SK-N-SH (cell line): ENCODE measurements at regions not wholly inside any gene's neighbourhood (a gene's known extent, or its start where the extent isn't known, plus 50 kb on each side); places are given as distances from the start of the nearest gene placed in this dataset.
A peak's percentile ranks its signal among the peaks of the same experiment; 100 is the strongest.

Experiments
- CTCF ChIA-PET: fragments of 300-600, 350-600 bp; formaldehyde crosslinking; extraction: SDS; loops from one replicate; lab custom pipeline; 2021; lab: Yijun Ruan, JAX
- POLR2A ChIA-PET: fragments of 350-600 bp; sonication (Branson Sonifier 250); formaldehyde crosslinking; extraction: SDS; loops from one replicate; lab custom pipeline; 2020; ENCODE audit warnings: antibody characterized with exemption, inconsistent platforms; lab: Yijun Ruan, JAX
- DNase-seq: peaks from one replicate; pipeline ENCODE4 v3.0.0; 2012
- H2AFZ ChIP-seq: fragments of 200-600 bp; sonication (generic); 2 replicates; pipeline ENCODE4 v1.8.1; 2016; ENCODE audit warnings: antibody characterized with exemption, mild to moderate bottlenecking, low read depth
- H3F3A ChIP-seq: fragments of 200-600 bp; sonication (generic); replicated peaks from 2 replicates; pipeline ENCODE3; 2016; ENCODE audit warnings: antibody characterized with exemption, mild to moderate bottlenecking; ENCODE audit not compliant: insufficient read depth
- H3K27ac ChIP-seq, 2 experiments: fragments of 200-500 bp in 1 of 2; fragments of 200-600 bp in 1 of 2; sonication (Bioruptor generic) in 1 of 2; sonication (generic), shearing (Covaris generic) in 1 of 2; 2 replicates each; pipeline versions ENCODE4 v1.5.1 to v1.6.1; 2014 to 2016; ENCODE audit warnings: low read depth in 2 of 2, inconsistent platforms in 1 of 2, low read length in 1 of 2, mild to moderate bottlenecking in 1 of 2, mixed read lengths in 1 of 2
- H3K27me3 ChIP-seq: fragments of 200-600 bp; sonication (generic), shearing (Covaris generic); 2 replicates; pipeline ENCODE4 v1.6.1; 2016; ENCODE audit warnings: mixed run types; ENCODE audit not compliant: insufficient read depth
- H3K36me3 ChIP-seq, 2 experiments: fragments of 200-500 bp in 1 of 2; fragments of 200-600 bp in 1 of 2; sonication (Bioruptor generic) in 1 of 2; sonication (generic) in 1 of 2; replicated peaks in 1 of 2; 2 replicates each; pipeline versions ENCODE3 to v1.5.1; 2014 to 2016; ENCODE audit warnings: low read length in 1 of 2, mild to moderate bottlenecking in 1 of 2; ENCODE audit not compliant: insufficient read depth in 2 of 2, control insufficient read depth in 1 of 2
- H3K4me1 ChIP-seq, 2 experiments: fragments of 200-500 bp in 1 of 2; fragments of 200-600 bp in 1 of 2; sonication (Bioruptor generic) in 1 of 2; sonication (generic), shearing (Covaris generic) in 1 of 2; 2 replicates each; pipeline versions ENCODE4 v1.5.1 to v1.6.1; 2014 to 2016; ENCODE audit warnings: low read depth in 1 of 2, low read length in 1 of 2, mixed run types in 1 of 2; ENCODE audit not compliant: insufficient read depth in 2 of 2, control insufficient read depth in 1 of 2
- H3K4me2 ChIP-seq: fragments of 200-600 bp; sonication (generic), shearing (Covaris generic); 2 replicates; pipeline ENCODE4 v1.6.1; 2017; ENCODE audit warnings: mixed run types
- H3K4me3 ChIP-seq, 2 experiments: fragments of 200-500 bp in 1 of 2; fragments of 200-600 bp in 1 of 2; sonication (Bioruptor generic) in 1 of 2; sonication (generic), shearing (Covaris generic) in 1 of 2; 2 replicates each; pipeline versions ENCODE4 v1.5.1 to v1.8.1; 2014 to 2016; ENCODE audit warnings: low read depth in 2 of 2, inconsistent platforms in 1 of 2, low read length in 1 of 2, mild to moderate bottlenecking in 1 of 2, mixed read lengths in 1 of 2, moderate library complexity in 1 of 2
- H3K79me2 ChIP-seq: fragments of 200-600 bp; sonication (generic); 2 replicates; pipeline ENCODE4 v1.8.1; 2017; ENCODE audit warnings: mild to moderate bottlenecking; ENCODE audit not compliant: insufficient read depth
- H3K9ac ChIP-seq: fragments of 200-600 bp; sonication (generic); 2 replicates; pipeline ENCODE4 v1.6.1; 2017; ENCODE audit warnings: mixed run types
- H3K9me2 ChIP-seq: fragments of 200-600 bp; sonication (generic); 2 replicates; pipeline ENCODE4 v1.6.1; 2017; ENCODE audit warnings: mixed run types
- H3K9me3 ChIP-seq: fragments of 200-600 bp; sonication (generic); 2 replicates; pipeline ENCODE4 v1.6.1; 2017; ENCODE audit warnings: mixed run types, mild to moderate bottlenecking, moderate library complexity
- H4K20me1 ChIP-seq: fragments of 200-600 bp; sonication (generic); 2 replicates; pipeline ENCODE4 v1.6.1; 2017; ENCODE audit warnings: mild to moderate bottlenecking, mixed run types; ENCODE audit not compliant: insufficient read depth
- ELF1 ChIP-seq: IDR thresholded peaks from 2 replicates; pipeline ENCODE4 v1.4.0; 2012
- FOSL2 ChIP-seq: IDR thresholded peaks from 2 replicates; pipeline ENCODE4 v1.4.0; 2012; ENCODE audit warnings: low read depth, mild to moderate bottlenecking, moderate library complexity, borderline replicate concordance
- FOXM1 ChIP-seq: IDR thresholded peaks from 2 replicates; pipeline ENCODE4 v1.4.0; 2012; ENCODE audit warnings: low read depth, mild to moderate bottlenecking
- POLR2AphosphoS5 ChIP-seq: IDR thresholded peaks from 2 replicates; pipeline ENCODE4 v1.6.1; 2012; ENCODE audit warnings: low read depth, low read length
- RAD21 ChIP-seq: IDR thresholded peaks from 2 replicates; pipeline ENCODE4 v1.6.1; 2012; ENCODE audit warnings: mild to moderate bottlenecking, low read length
- RCOR1 ChIP-seq: fragments of 150-350 bp; IDR thresholded peaks from 2 replicates; pipeline ENCODE4 v1.6.1; 2017; ENCODE audit warnings: antibody characterized with exemption, low read length
- SMC3 ChIP-seq: IDR thresholded peaks from 2 replicates; pipeline ENCODE4 v1.6.1; 2012; ENCODE audit warnings: low read depth, low read length, improper control_type of control experiment
- YY1 ChIP-seq: IDR thresholded peaks from 2 replicates; pipeline ENCODE4 v1.4.0; 2012; ENCODE audit warnings: low read depth, mild to moderate bottlenecking
- TF ChIP-seq, protein P1 (sequence below): fragments of 150-350 bp; IDR thresholded peaks from 2 replicates; pipeline ENCODE4 v1.6.1; 2017; ENCODE audit warnings: antibody characterized with exemption, low read length, low read depth, borderline replicate concordance
- TF ChIP-seq, protein P2 (sequence below): fragments of 150-350 bp; IDR thresholded peaks from 2 replicates; pipeline ENCODE4 v1.6.1; 2016; ENCODE audit warnings: mild to moderate bottlenecking, low read depth, low read length
- TF ChIP-seq, protein P3 (sequence below): IDR thresholded peaks from 2 replicates; pipeline ENCODE4 v1.6.1; 2012; ENCODE audit warnings: mild to moderate bottlenecking, low read depth, low read length, moderate library complexity
- TF ChIP-seq, protein P4 (sequence below): fragments of 200-600 bp; sonication (generic); IDR thresholded peaks from 2 replicates; pipeline ENCODE4 v1.6.1; 2017; ENCODE audit warnings: antibody characterized with exemption, mild to moderate bottlenecking, moderate library complexity
- TF ChIP-seq, protein P5 (sequence below): IDR thresholded peaks from 2 replicates; pipeline ENCODE4; 2012

DNA sequence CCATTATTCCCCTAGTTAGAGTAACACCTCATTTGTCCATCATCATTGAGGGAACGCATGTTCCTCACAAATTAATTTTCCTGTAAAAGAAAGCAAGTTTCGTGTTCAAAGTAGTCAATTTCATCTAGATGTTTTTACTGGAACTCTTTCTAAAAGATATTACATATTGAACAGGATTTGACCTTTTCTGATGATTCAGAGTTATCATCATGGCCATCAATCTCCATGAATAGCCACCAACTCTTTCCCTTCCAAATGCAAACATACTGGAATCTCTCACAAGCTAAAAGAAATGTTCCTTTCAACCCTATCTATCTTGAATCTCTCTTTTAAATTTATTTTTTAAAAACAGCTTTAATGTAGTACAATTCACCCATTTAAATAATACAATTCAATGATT is 263.1 kb upstream of the FAR2 start (continued):
- TF ChIP-seq, protein P1, sequence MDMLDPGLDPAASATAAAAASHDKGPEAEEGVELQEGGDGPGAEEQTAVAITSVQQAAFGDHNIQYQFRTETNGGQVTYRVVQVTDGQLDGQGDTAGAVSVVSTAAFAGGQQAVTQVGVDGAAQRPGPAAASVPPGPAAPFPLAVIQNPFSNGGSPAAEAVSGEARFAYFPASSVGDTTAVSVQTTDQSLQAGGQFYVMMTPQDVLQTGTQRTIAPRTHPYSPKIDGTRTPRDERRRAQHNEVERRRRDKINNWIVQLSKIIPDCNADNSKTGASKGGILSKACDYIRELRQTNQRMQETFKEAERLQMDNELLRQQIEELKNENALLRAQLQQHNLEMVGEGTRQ = no peak
- TF ChIP-seq FOSL2 = peak; percentile 25; the same call in 1 of the 2 replicates
- no peak for TF ChIP-seq YY1
- no peak for TF ChIP-seq RAD21
- TF ChIP-seq, protein P2, sequence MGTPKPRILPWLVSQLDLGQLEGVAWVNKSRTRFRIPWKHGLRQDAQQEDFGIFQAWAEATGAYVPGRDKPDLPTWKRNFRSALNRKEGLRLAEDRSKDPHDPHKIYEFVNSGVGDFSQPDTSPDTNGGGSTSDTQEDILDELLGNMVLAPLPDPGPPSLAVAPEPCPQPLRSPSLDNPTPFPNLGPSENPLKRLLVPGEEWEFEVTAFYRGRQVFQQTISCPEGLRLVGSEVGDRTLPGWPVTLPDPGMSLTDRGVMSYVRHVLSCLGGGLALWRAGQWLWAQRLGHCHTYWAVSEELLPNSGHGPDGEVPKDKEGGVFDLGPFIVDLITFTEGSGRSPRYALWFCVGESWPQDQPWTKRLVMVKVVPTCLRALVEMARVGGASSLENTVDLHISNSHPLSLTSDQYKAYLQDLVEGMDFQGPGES = no peak
- TF ChIP-seq, protein P3, sequence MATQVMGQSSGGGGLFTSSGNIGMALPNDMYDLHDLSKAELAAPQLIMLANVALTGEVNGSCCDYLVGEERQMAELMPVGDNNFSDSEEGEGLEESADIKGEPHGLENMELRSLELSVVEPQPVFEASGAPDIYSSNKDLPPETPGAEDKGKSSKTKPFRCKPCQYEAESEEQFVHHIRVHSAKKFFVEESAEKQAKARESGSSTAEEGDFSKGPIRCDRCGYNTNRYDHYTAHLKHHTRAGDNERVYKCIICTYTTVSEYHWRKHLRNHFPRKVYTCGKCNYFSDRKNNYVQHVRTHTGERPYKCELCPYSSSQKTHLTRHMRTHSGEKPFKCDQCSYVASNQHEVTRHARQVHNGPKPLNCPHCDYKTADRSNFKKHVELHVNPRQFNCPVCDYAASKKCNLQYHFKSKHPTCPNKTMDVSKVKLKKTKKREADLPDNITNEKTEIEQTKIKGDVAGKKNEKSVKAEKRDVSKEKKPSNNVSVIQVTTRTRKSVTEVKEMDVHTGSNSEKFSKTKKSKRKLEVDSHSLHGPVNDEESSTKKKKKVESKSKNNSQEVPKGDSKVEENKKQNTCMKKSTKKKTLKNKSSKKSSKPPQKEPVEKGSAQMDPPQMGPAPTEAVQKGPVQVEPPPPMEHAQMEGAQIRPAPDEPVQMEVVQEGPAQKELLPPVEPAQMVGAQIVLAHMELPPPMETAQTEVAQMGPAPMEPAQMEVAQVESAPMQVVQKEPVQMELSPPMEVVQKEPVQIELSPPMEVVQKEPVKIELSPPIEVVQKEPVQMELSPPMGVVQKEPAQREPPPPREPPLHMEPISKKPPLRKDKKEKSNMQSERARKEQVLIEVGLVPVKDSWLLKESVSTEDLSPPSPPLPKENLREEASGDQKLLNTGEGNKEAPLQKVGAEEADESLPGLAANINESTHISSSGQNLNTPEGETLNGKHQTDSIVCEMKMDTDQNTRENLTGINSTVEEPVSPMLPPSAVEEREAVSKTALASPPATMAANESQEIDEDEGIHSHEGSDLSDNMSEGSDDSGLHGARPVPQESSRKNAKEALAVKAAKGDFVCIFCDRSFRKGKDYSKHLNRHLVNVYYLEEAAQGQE = no peak
- TF ChIP-seq FOXM1 = no peak
- no peak for TF ChIP-seq POLR2AphosphoS5

DNA sequence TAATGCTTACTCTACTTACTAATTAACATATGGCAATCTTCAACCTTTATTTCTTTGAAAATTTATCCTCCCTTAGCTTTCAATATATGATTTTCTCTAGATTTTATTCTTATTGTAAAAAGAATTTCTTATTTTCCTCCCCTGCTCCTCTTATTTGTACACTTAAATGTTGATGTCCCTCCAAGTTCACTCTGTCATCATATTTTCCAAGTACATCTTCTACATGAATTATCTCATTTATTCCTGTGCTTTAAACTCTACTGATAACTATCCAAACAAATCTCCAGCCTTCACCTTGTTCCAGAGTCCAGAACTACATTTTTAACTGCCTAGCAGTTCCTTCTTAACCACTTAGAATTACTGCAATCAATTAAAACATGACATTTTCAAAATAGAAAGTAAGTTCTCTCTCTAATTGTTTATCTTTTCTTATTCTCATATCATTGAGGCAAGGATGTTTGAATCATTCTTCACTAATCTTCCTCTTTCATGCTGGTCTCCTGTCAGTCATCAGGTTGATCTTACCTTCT is 261.6 kb upstream of the FAR2 start:
- no peak overlapping the region for H3K4me3 ChIP-seq
- H3K4me1 ChIP-seq = peaks cover 0 to 11% of the 10 kb centered on the region in 2 experiments; a peak in 2 of 4 replicates
- H3K9me2 ChIP-seq = no peaks in the 10 kb centered on the region
- H3K27ac ChIP-seq = no peak overlapping the region
- ChIA-PET POLR2A (no interaction called here), CTCF (no interaction called here)
- no peaks in the 10 kb centered on the region for H3K36me3 ChIP-seq
- no peak overlapping the region for H2AFZ ChIP-seq
- no peak for DNase-seq
- no peaks in the 10 kb centered on the region for H3K79me2 ChIP-seq
- no peaks in the 10 kb centered on the region for H3F3A ChIP-seq
- no peaks in the 10 kb centered on the region for H4K20me1 ChIP-seq
- no peak overlapping the region for H3K4me2 ChIP-seq
- no peaks in the 10 kb centered on the region for H3K27me3 ChIP-seq
- TF ChIP-seq, protein P1 = no peak
- TF ChIP-seq YY1 = no peak
- TF ChIP-seq, protein P4, sequence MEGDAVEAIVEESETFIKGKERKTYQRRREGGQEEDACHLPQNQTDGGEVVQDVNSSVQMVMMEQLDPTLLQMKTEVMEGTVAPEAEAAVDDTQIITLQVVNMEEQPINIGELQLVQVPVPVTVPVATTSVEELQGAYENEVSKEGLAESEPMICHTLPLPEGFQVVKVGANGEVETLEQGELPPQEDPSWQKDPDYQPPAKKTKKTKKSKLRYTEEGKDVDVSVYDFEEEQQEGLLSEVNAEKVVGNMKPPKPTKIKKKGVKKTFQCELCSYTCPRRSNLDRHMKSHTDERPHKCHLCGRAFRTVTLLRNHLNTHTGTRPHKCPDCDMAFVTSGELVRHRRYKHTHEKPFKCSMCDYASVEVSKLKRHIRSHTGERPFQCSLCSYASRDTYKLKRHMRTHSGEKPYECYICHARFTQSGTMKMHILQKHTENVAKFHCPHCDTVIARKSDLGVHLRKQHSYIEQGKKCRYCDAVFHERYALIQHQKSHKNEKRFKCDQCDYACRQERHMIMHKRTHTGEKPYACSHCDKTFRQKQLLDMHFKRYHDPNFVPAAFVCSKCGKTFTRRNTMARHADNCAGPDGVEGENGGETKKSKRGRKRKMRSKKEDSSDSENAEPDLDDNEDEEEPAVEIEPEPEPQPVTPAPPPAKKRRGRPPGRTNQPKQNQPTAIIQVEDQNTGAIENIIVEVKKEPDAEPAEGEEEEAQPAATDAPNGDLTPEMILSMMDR = no peak
- TF ChIP-seq, protein P5, sequence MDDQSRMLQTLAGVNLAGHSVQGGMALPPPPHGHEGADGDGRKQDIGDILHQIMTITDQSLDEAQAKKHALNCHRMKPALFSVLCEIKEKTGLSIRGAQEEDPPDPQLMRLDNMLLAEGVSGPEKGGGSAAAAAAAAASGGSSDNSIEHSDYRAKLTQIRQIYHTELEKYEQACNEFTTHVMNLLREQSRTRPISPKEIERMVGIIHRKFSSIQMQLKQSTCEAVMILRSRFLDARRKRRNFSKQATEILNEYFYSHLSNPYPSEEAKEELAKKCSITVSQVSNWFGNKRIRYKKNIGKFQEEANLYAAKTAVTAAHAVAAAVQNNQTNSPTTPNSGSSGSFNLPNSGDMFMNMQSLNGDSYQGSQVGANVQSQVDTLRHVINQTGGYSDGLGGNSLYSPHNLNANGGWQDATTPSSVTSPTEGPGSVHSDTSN = no peak
- no peak for TF ChIP-seq RCOR1
- no peak for TF ChIP-seq FOXM1
- no peak for TF ChIP-seq SMC3
- TF ChIP-seq ELF1 = no peak
- H3K9me3 ChIP-seq = no peaks in the 10 kb centered on the region
- no peak overlapping the region for H3K9ac ChIP-seq
